Ovary (tissue), 3 donors: ENCODE measurements at regions not wholly inside any gene's neighbourhood (a gene's known extent, or its start where the extent isn't known, plus 50 kb on each side); places are given as distances from the start of the nearest gene placed in this dataset.

Experiments
- CTCF ChIP-seq, 3 donors: fragments of 450-650 bp in 2 of 3; fragments of 200-600 bp in 1 of 3; IDR thresholded peaks; one replicate each; pipeline versions ENCODE4 v1.5.1 to v1.8.0; 2016 to 2022; ENCODE audit warnings: antibody characterized with exemption in 3 of 3, mild to moderate bottlenecking in 1 of 3
- POLR2A ChIP-seq: fragments of 450-650 bp; IDR thresholded peaks from one replicate; pipeline ENCODE4 v1.6.1; 2017; ENCODE audit warnings: antibody characterized with exemption, mild to moderate bottlenecking, moderate library complexity
- donor health status: DM: no; HTN: no; CAD: no.

- TF ChIP-seq CTCF (IDR thresholded peaks at IDR 0.05) (no peak), POLR2A (no peak)
These were observed 453.6 kb downstream of the PDGFC start for GRCh38 chr4:156517956-156518355.
